Caco-2 (cell line): ENCODE measurements at regions not wholly inside any gene's neighbourhood (a gene's known extent, or its start where the extent isn't known, plus 50 kb on each side); places are given as distances from the start of the nearest gene placed in this dataset.
A peak's percentile ranks its signal among the peaks of the same experiment; 100 is the strongest.
"Not testable (repeated sequence)": the region's sequence is repeated elsewhere in the genome, so short reads cannot be mapped to it uniquely, and the experiment has no call there.

Experiments used
- BruUV-seq: library from RNA; stranded (reverse); fragments of 400-500 nt; replicated peaks from 2 replicates; lab custom pipeline; 2021; lab: Mats Ljungman, UMichigan
- CTCF ChIA-PET: fragments of 300-600 bp; sonication (Branson Sonifier 250); formaldehyde crosslinking; loops from one replicate; lab custom pipeline; 2022; ENCODE audit warnings: antibody characterized with exemption; lab: Charles Lee
- POLR2A ChIA-PET: fragments of 300-600 bp; sonication (Branson Sonifier 250); formaldehyde crosslinking; loops from one replicate; lab custom pipeline; 2022; ENCODE audit warnings: antibody characterized with exemption; lab: Charles Lee
- DNase-seq, 2 experiments: peaks; one replicate each; pipeline versions ENCODE4 v3.0.0 to v3.0.0-alpha.2; 2020 to 2022
- H3K27me3 ChIP-seq: replicated peaks from 2 replicates; pipeline ENCODE4 v1.6.0; 2011; ENCODE audit warnings: low read length; ENCODE audit not compliant: control insufficient read depth, insufficient read depth
- H3K36me3 ChIP-seq: 2 replicates; pipeline ENCODE4 v1.5.1; 2011; ENCODE audit warnings: low read length; ENCODE audit not compliant: control insufficient read depth, insufficient read depth
- H3K4me1 ChIP-seq: fragments of 250-450 bp; sonication (Bioruptor Pico); 2 replicates; pipeline ENCODE4 v1.5.1; 2020; ENCODE audit warnings: mild to moderate bottlenecking
- H3K4me3 ChIP-seq: 2 replicates; pipeline ENCODE4 v1.5.1; 2011; ENCODE audit warnings: low read depth, mild to moderate bottlenecking, control low read depth, low read length
- H3K9me3 ChIP-seq: fragments of 250-450 bp; sonication (Bioruptor Pico); 2 replicates; pipeline ENCODE4 v1.5.1; 2020; ENCODE audit warnings: mild to moderate bottlenecking, moderate library complexity
- H3K27ac Mint-ChIP-seq: one replicate; pipeline ENCODE4 v1.8.0; 2022; ENCODE audit warnings: mixed read lengths; ENCODE audit not compliant: unreplicated experiment
- H3K27me3 Mint-ChIP-seq: one replicate; pipeline ENCODE4 v1.8.0; 2022; ENCODE audit warnings: mixed read lengths; ENCODE audit not compliant: insufficient read depth, unreplicated experiment
- H3K36me3 Mint-ChIP-seq: one replicate; pipeline ENCODE4 v1.8.0; 2022; ENCODE audit warnings: mild to moderate bottlenecking, mixed read lengths; ENCODE audit not compliant: insufficient read depth, unreplicated experiment
- H3K4me1 Mint-ChIP-seq: one replicate; pipeline ENCODE4 v1.8.0; 2022; ENCODE audit warnings: low read depth, mixed read lengths; ENCODE audit not compliant: unreplicated experiment
- H3K4me3 Mint-ChIP-seq: one replicate; pipeline ENCODE4 v1.8.0; 2022; ENCODE audit warnings: mild to moderate bottlenecking, moderate library complexity, mixed read lengths; ENCODE audit not compliant: unreplicated experiment
- H3K9me3 Mint-ChIP-seq: one replicate; pipeline ENCODE4 v1.8.0; 2022; ENCODE audit warnings: mixed read lengths; ENCODE audit not compliant: unreplicated experiment
- intact Hi-C: fragments of 100-400 bp; cut with micrococcal nuclease; formaldehyde crosslinking; loops from one replicate; pipeline ENCODE4 v1.10.0; 2022; ENCODE audit not compliant: unreplicated experiment
- TF ChIP-seq, protein P1 (sequence below), 2 experiments: fragments of 200-600 bp in 1 of 2; IDR thresholded peaks; 1 replicate in 1 of 2; 2 replicates in 1 of 2; pipeline versions ENCODE4 v1.5.1 to v1.8.0; 2011 to 2022; ENCODE audit warnings: antibody characterized with exemption in 1 of 2, control low read depth in 1 of 2, inconsistent platforms in 1 of 2, low read depth in 1 of 2, low read length in 1 of 2, mild to moderate bottlenecking in 1 of 2, moderate library complexity in 1 of 2; ENCODE audit not compliant: insufficient read depth in 1 of 2, severe bottlenecking in 1 of 2, unreplicated experiment in 1 of 2

DNA sequence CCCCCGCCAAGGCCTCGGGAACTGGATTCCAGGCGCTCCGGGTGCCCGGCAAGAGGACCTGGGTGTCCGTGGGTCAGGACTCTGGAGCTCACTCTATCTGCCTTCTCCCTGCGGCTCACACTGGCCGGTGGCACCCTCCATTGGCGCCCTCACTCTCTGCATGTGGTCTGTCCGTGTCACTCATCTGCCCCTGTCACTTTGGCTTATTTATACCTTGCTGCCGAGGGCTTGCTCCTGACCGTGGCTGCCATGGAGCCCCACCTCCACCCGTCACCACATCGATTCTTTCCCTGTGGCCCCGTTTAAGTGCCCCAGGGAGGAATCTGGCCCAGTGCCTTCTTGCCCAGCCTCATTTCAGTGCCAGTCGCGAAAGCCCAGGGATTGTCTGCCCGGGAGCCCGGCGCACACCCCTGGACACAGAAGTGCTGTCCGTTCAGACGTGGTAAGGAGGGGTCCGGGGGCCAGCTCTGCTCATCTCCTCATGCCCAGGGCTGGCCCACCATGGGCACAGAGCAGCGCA lies 113.5 kb downstream of the NPIPB11 start:
- H3K4me3 ChIP-seq, DNase-seq, H3K27me3 Mint-ChIP-seq, H3K27ac Mint-ChIP-seq, H3K4me3 Mint-ChIP-seq, POLR2A ChIA-PET, H3K27me3 ChIP-seq, H3K9me3 Mint-ChIP-seq, H3K4me1 Mint-ChIP-seq, CTCF ChIA-PET, H3K4me1 ChIP-seq, BruUV-seq, H3K9me3 ChIP-seq, intact Hi-C loops, H3K36me3 ChIP-seq, H3K36me3 Mint-ChIP-seq: not testable (repeated sequence)

DNA sequence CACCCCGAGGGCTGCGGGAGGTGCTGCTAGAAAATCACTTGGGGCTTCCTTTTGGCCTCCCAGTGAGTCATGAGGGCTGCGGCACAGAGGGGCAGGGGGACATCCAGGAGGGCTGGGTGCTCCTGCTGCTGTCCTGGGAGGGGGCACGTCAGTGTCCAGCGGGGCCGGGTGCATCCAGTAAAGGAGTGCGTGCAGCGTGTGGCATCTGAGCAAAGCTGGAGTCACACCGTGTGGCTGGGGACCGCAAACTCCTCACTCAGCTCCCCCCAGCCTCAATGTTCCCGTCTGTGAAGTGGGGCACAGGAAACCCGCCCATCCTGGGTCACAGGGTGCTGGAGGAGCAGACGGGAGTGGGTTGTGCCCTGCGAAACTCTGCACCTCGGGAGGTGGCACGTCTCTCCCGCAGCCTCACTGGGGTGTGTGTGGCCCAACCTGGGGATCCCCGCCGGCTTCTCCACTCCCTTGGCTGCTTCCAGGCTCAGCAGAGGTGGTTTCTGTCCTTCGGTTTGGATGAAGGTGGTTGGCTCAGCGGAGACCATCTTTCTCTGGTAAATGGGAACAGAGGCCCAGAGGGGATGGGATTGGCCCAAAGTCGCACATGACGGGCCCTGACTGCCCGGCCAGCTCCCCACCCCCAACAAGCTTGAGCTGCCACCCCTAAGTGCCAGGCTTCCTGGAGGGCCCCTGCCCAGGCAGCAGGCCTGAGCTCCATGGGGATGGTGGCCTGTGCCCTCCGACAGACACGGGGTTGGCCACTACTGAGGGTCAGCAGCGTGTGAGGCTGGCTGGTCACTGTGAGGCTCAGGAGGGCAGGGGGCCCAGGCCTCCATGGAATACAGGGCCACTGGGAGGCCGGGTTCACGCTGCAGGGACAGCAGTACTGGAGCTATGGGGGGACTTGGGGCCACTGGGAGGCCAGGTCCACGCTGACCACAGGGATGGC lies 114.9 kb downstream of the NPIPB11 start:
- H3K4me3 Mint-ChIP-seq = not testable (repeated sequence)

DNA sequence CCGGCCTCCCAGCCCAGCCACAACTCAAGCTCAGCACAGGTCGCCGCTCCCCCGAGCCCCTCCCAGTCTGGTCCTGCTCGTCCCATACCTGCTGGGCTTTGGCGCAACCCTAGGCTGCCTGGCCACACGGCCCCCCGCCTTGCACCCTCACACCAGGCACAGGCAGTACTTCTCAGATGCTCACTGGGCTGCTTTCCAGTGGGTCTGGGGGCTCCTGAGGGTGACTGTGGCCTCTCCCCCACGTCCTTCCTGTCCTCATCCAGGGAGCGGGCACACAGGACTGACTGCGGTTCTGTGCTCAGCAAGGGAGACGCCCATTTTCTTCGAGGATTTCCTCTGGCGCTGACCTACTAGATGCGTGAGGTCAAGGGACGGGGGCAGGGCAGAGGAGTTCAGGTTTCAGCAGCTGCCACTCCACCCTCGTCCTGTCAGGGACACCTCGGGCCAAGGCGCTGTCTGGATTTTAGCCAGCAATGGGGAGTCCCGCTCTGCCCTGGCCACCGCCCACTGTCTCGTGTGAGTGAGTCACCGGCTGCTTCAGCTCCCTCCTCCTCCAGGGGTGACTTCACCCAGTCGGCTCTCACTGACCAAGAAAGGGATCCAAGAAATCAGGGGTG lies 115.8 kb downstream of the NPIPB11 start:
- no peaks in the 10 kb centered on the region for H3K9me3 ChIP-seq
- H3K27me3 Mint-ChIP-seq = no peaks in the 10 kb centered on the region
- TF ChIP-seq, protein P1, sequence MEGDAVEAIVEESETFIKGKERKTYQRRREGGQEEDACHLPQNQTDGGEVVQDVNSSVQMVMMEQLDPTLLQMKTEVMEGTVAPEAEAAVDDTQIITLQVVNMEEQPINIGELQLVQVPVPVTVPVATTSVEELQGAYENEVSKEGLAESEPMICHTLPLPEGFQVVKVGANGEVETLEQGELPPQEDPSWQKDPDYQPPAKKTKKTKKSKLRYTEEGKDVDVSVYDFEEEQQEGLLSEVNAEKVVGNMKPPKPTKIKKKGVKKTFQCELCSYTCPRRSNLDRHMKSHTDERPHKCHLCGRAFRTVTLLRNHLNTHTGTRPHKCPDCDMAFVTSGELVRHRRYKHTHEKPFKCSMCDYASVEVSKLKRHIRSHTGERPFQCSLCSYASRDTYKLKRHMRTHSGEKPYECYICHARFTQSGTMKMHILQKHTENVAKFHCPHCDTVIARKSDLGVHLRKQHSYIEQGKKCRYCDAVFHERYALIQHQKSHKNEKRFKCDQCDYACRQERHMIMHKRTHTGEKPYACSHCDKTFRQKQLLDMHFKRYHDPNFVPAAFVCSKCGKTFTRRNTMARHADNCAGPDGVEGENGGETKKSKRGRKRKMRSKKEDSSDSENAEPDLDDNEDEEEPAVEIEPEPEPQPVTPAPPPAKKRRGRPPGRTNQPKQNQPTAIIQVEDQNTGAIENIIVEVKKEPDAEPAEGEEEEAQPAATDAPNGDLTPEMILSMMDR (IDR thresholded peaks at IDR 0.05; ENCODE audit: insufficient read depth in 1 of 2, low read depth in 1 of 2, low read length in 1 of 2, severe bottlenecking in 1 of 2, unreplicated experiment in 1 of 2) = no peak
- peaks cover 6% of the 10 kb centered on the region for H3K4me1 Mint-ChIP-seq
- no peak overlapping the region for H3K4me3 ChIP-seq
- peaks cover 6% of the 10 kb centered on the region for H3K36me3 Mint-ChIP-seq
- peak; percentile 79 to 92 for DNase-seq
- H3K4me1 ChIP-seq = peaks cover 7% of the 10 kb centered on the region
- CTCF ChIA-PET = no interaction called here
- H3K27ac Mint-ChIP-seq = no peak overlapping the region
- no peaks in the 10 kb centered on the region for H3K36me3 ChIP-seq
- no peaks in the 10 kb centered on the region for H3K9me3 Mint-ChIP-seq
- intact Hi-C loops = no loop called here
- H3K27me3 ChIP-seq = no peaks in the 10 kb centered on the region
- POLR2A ChIA-PET = no interaction called here
- BruUV-seq = no TSS peak
- H3K4me3 Mint-ChIP-seq = peak overlapping the region; percentile 24

More for the DNA sequence above, 114.9 kb downstream of the NPIPB11 start:
- H3K27ac Mint-ChIP-seq, H3K27me3 Mint-ChIP-seq, H3K9me3 ChIP-seq, POLR2A ChIA-PET, H3K36me3 Mint-ChIP-seq, DNase-seq, intact Hi-C loops, CTCF ChIA-PET, H3K36me3 ChIP-seq, BruUV-seq, H3K27me3 ChIP-seq, H3K4me3 ChIP-seq, H3K9me3 Mint-ChIP-seq, H3K4me1 Mint-ChIP-seq, H3K4me1 ChIP-seq: not testable (repeated sequence)

DNA sequence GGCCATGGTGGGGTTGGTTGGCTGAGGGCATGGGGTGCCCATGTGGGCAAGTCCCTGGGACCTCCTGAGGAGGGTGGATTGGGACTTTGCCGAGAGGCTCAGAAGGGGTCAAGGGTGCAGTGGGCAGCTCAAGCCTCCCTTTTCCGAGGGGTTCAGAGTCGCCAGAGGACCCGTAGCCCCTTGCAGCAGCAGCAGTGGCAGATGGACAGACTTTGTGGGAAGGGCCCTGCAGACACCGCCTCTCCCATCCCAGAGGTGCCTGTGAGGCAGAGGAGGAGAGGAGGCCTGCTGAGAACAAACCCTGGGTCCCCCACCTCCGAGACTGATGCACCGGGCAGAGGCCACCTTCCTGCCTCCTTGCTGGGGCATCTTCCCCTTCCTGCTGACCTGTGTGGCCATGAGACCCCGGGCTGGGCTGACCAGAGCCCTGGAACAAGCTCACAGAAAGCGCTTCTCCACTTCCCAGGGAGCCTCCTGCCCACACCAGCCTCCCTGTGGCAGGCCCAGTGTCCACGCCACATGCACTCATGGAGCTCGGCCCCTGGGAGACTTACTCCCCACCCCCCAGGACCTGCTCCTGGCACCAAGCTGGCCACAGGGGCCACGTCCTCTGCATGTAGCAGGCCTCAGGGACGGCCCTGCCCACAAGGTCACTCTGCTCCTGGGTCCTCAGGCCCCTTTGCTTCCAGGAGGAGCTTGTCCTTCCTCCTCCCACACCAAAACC lies 116.8 kb downstream of the NPIPB11 start:
- H3K4me3 ChIP-seq, POLR2A ChIA-PET, H3K4me1 ChIP-seq, H3K36me3 Mint-ChIP-seq, H3K9me3 Mint-ChIP-seq, H3K36me3 ChIP-seq, H3K4me3 Mint-ChIP-seq, BruUV-seq, H3K27me3 ChIP-seq, H3K27ac Mint-ChIP-seq, H3K27me3 Mint-ChIP-seq, DNase-seq, intact Hi-C loops, H3K9me3 ChIP-seq, CTCF ChIA-PET: not testable (repeated sequence)
- peaks cover 11% of the 10 kb centered on the region for H3K4me1 Mint-ChIP-seq

DNA sequence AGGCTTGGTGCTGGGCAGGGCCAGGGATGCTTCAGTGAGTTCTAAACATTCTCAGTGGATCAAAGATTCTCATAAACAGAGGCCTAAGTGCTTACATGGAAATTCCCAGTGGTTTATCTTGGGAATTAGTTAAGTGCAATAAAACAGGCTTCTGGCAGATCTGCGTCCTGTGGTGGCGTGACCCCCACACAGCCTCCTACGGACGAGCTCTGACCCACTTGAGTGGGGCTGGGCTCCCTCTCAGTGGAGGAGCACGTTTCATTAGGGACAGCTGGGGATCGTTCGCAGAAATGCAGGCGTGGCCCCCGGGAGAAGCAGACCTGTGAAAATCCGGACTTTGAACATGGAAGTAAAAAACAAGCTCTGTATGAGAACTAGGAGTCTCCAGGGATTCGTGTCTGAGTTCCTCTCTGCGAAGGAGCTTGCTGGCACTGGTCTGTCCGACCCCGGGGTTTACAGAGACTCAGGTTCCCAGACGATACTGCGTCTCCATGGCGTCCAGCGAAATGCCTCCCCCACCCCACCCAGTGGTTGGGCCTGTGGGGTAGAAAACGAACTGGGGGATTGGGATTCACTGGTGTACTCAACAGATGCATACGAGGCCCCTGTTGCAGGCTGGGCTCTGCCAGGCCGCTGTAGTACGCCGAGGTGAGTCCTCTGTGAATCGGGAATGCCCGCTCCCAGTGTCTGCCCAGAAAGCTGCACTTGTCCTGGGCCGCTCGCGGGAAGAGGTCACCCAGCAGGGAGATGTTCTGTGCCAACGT lies 117.6 kb downstream of the NPIPB11 start:
- POLR2A ChIA-PET, H3K27me3 ChIP-seq, H3K9me3 Mint-ChIP-seq, H3K27ac Mint-ChIP-seq, H3K9me3 ChIP-seq, H3K36me3 ChIP-seq, H3K4me3 Mint-ChIP-seq, H3K4me1 ChIP-seq, H3K36me3 Mint-ChIP-seq, H3K4me3 ChIP-seq, BruUV-seq, intact Hi-C loops, H3K27me3 Mint-ChIP-seq, CTCF ChIA-PET: not testable (repeated sequence)
- peak; percentile 25 to 74 for DNase-seq
- H3K4me1 Mint-ChIP-seq = peaks cover 11% of the 10 kb centered on the region
